ENCODE measurements at regions not wholly inside any gene's neighbourhood (a gene's known extent, or its start where the extent isn't known, plus 50 kb on each side); places are given as distances from the start of the nearest gene placed in this dataset.
A peak's percentile ranks its signal among the peaks of the same experiment; 100 is the strongest.
"Not testable (repeated sequence)": the region's sequence is repeated elsewhere in the genome, so short reads cannot be mapped to it uniquely, and the experiment has no call there.

GRCh38 chr3:115401298-115401697, 222.0 kb upstream of the GAP43 start:
- H3K27ac Mint-ChIP-seq: peak overlapping the region; percentile 35
- H3K36me3 Mint-ChIP-seq: no peaks in the 10 kb centered on the region
- H3K9me3 Mint-ChIP-seq: no peaks in the 10 kb centered on the region
- peaks cover 10% of the 10 kb centered on the region for H3K4me1 Mint-ChIP-seq
- no peaks in the 10 kb centered on the region for H3K27me3 Mint-ChIP-seq (ENCODE audit: low read depth)
- no peak for DNase-seq (ENCODE audit: low spot score in 2 of 2, unreplicated experiment in 2 of 2)
- TF ChIP-seq, protein P1, sequence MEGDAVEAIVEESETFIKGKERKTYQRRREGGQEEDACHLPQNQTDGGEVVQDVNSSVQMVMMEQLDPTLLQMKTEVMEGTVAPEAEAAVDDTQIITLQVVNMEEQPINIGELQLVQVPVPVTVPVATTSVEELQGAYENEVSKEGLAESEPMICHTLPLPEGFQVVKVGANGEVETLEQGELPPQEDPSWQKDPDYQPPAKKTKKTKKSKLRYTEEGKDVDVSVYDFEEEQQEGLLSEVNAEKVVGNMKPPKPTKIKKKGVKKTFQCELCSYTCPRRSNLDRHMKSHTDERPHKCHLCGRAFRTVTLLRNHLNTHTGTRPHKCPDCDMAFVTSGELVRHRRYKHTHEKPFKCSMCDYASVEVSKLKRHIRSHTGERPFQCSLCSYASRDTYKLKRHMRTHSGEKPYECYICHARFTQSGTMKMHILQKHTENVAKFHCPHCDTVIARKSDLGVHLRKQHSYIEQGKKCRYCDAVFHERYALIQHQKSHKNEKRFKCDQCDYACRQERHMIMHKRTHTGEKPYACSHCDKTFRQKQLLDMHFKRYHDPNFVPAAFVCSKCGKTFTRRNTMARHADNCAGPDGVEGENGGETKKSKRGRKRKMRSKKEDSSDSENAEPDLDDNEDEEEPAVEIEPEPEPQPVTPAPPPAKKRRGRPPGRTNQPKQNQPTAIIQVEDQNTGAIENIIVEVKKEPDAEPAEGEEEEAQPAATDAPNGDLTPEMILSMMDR (IDR thresholded peaks at IDR 0.05; ENCODE audit: unreplicated experiment): no peak
- H3K4me3 Mint-ChIP-seq: no peak overlapping the region

GRCh38 chr3:115401851-115402501, 221.3 kb upstream of the GAP43 start:
- peaks cover 10% of the 10 kb centered on the region for H3K4me1 Mint-ChIP-seq
- no peaks in the 10 kb centered on the region for H3K27me3 Mint-ChIP-seq (ENCODE audit: low read depth)
- DNase-seq (ENCODE audit: low spot score in 2 of 2, unreplicated experiment in 2 of 2): no peak
- no peak overlapping the region for H3K4me3 Mint-ChIP-seq
- H3K9me3 Mint-ChIP-seq: no peaks in the 10 kb centered on the region
- no peaks in the 10 kb centered on the region for H3K36me3 Mint-ChIP-seq
- TF ChIP-seq, protein P1 (IDR thresholded peaks at IDR 0.05; ENCODE audit: unreplicated experiment): no peak
- H3K27ac Mint-ChIP-seq: no peak overlapping the region

GRCh38 chr3:115402651-115403050, 220.7 kb upstream of the GAP43 start:
- Mint-ChIP-seq H3K4me1 (peaks cover 10% of the 10 kb centered on the region), H3K9me3 (no peaks in the 10 kb centered on the region), H3K27me3 (ENCODE audit: low read depth) (no peaks in the 10 kb centered on the region), H3K27ac (no peak overlapping the region), H3K4me3 (no peak overlapping the region), H3K36me3 (no peaks in the 10 kb centered on the region)
- DNase-seq (ENCODE audit: low spot score in 2 of 2, unreplicated experiment in 2 of 2): no peak
- TF ChIP-seq, protein P1 (IDR thresholded peaks at IDR 0.05; ENCODE audit: unreplicated experiment): no peak

- Mint-ChIP-seq H3K27ac (no peak overlapping the region), H3K27me3 (ENCODE audit: low read depth) (no peaks in the 10 kb centered on the region), H3K9me3 (no peaks in the 10 kb centered on the region), H3K4me1 (peaks cover 10% of the 10 kb centered on the region), H3K4me3 (no peak overlapping the region), H3K36me3 (no peaks in the 10 kb centered on the region)
- TF ChIP-seq, protein P1 (IDR thresholded peaks at IDR 0.05; ENCODE audit: unreplicated experiment): no peak
- no peak for DNase-seq (ENCODE audit: low spot score in 2 of 2, unreplicated experiment in 2 of 2)
Measured at GRCh38 chr3:115403786-115404185, 219.5 kb upstream of the GAP43 start.

DNA sequence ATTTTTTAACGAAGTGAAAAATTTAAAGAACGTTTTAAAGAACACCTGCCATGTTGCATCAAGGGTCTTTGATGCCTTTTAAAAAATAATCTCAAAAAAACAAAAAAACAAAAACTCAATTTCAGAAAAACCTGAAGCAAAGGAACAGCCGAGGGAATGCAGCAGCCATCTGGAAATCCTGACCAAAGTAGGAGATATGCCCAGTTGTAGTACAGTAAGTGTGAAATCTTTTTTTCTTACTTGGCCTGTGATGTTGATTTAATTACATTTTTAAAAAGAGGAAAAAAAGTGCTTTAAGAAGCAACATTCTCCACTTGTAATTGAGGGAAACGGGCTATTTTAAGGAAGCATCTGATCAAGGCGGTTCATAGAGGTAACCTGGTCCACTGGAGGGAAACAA, 213.7 kb upstream of the GAP43 start:
- Mint-ChIP-seq H3K4me3 (no peak overlapping the region), H3K9me3 (no peaks in the 10 kb centered on the region), H3K27me3 (ENCODE audit: low read depth) (no peaks in the 10 kb centered on the region), H3K36me3 (no peaks in the 10 kb centered on the region), H3K4me1 (peaks cover 5% of the 10 kb centered on the region), H3K27ac (no peak overlapping the region)
- DNase-seq (ENCODE audit: low spot score in 2 of 2, unreplicated experiment in 2 of 2): no peak
- TF ChIP-seq, protein P1 (IDR thresholded peaks at IDR 0.05; ENCODE audit: unreplicated experiment): no peak

DNA sequence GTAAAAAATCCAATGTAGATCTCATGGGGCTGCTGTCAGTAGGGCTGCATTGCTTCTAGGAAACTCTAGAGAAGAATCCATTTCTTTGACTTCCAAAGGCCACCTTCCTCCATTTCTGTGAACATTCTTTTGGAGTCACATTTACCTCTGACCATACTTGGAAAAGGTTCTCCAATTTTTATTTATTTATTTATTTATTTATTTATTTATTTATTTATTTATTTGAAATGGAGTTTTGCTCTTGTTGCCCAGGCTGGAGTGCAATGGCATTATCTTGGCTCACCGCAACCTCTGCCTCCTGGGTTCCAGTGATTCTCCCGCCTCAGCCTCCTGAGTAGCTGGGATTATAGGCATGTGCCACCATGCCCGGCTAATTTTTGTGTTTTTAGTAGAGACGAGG, 208.7 kb upstream of the GAP43 start:
- not testable (repeated sequence) for H3K4me1 Mint-ChIP-seq; H3K36me3 Mint-ChIP-seq; DNase-seq (ENCODE audit: low spot score in 2 of 2, unreplicated experiment in 2 of 2); H3K27me3 Mint-ChIP-seq (ENCODE audit: low read depth); H3K4me3 Mint-ChIP-seq; H3K9me3 Mint-ChIP-seq; H3K27ac Mint-ChIP-seq
